ENCODE measurements at regions not wholly inside any gene's neighbourhood (a gene's known extent, or its start where the extent isn't known, plus 50 kb on each side); places are given as distances from the start of the nearest gene placed in this dataset.
"Not testable (repeated sequence)": the region's sequence is repeated elsewhere in the genome, so short reads cannot be mapped to it uniquely, and the experiment has no call there.

- not testable (repeated sequence) for TF ChIP-seq CTCF, POLR2A, POLR2AphosphoS5 (IDR thresholded peaks at IDR 0.05)
Observed at GRCh38 chr2:216750750-216751149, 55.4 kb upstream of the IGFBP5 start.
